ENCODE measurements at regions not wholly inside any gene's neighbourhood (a gene's known extent, or its start where the extent isn't known, plus 50 kb on each side); places are given as distances from the start of the nearest gene placed in this dataset.

DNA sequence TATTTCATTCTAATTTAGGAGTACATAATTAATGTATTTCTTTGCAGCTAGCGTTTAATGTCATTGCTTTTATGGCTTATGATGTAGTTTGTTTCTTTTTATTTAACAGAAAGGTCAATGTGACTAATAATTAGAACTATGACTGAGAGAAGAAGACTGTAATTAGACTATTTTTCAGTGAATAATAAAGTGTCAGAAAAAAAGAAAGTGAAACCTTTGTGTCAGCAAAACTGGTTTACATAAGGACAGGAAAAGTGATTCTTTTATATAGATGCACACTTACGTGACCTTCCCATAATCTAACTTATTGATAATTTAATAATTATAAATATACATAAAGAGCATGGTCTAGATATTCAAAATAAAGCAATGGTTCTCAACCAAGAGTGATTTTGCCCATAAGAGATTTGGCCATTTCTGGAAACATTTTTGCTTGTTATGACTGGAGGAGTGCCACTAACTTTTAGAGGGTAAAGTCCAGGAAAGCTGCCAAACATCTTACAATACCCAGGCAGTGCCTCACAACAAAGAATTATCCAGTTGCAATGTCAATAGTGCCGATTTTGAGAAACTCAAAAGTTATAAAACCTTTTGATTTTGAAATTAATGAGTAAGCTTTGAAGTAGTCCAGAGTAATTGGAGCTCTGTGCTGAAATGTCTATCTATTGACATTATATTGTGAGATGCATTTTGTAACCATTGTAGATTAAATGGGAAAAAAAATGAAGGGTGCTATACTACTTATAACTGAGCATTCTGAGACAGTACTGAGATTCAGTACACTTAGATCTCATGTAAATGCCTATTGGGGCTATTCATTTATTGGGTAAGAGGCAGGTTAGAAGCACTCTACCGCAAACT lies 227.1 kb downstream of the C12orf50 start:
- Histone ChIP-seq H3K4me3 (ENCODE audit: low read depth, low read length) (no peak overlapping the region), H3K36me3 (ENCODE audit: control insufficient read depth, insufficient read depth, low read length) (no peaks in the 10 kb centered on the region), H3K27me3 (ENCODE audit: control insufficient read depth, insufficient read depth, low read length) (no peaks in the 10 kb centered on the region)
- no peak for DNase-seq (ENCODE audit: low read depth)
- no peak for TF ChIP-seq CTCF (IDR thresholded peaks at IDR 0.05; ENCODE audit: insufficient read depth, low read length, poor library complexity, severe bottlenecking)

GRCh38 chr12:87796961-87797516 lies 232.2 kb downstream of the C12orf50 start:
- no peak for TF ChIP-seq CTCF (IDR thresholded peaks at IDR 0.05; ENCODE audit: insufficient read depth, low read length, poor library complexity, severe bottlenecking)
- H3K27me3 ChIP-seq (ENCODE audit: control insufficient read depth, insufficient read depth, low read length) = no peaks in the 10 kb centered on the region

DNA sequence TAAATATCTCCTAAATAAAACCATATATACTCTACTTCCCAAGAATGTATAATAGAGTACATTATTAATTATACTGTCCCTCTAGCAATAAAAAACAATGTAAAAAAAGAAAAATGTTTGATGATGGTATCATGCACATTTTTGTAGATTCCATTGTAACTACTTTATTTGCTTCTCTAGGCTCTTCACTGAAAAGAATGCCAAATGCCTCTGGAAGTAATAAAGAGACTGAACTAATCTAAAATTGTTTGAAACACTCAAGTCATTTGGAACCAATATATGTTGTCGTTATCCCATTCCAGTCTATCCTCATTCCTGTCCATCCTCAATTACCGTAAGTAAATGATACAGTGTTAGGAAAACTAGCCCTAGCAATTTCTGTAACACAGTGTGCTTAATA lies 233.6 kb downstream of the C12orf50 start:
- Histone ChIP-seq H3K36me3 (ENCODE audit: control insufficient read depth, insufficient read depth, low read length) (no peaks in the 10 kb centered on the region), H3K27me3 (ENCODE audit: control insufficient read depth, insufficient read depth, low read length) (no peaks in the 10 kb centered on the region), H3K4me3 (ENCODE audit: low read depth, low read length) (no peak overlapping the region)
- TF ChIP-seq CTCF (IDR thresholded peaks at IDR 0.05; ENCODE audit: insufficient read depth, low read length, poor library complexity, severe bottlenecking) = no peak
- DNase-seq (ENCODE audit: low read depth) = no peak

More at GRCh38 chr12:87796961-87797516, 232.2 kb downstream of the C12orf50 start:
- H3K36me3 ChIP-seq (ENCODE audit: control insufficient read depth, insufficient read depth, low read length) = no peaks in the 10 kb centered on the region
- H3K4me3 ChIP-seq (ENCODE audit: low read depth, low read length) = no peak overlapping the region
- no peak for DNase-seq (ENCODE audit: low read depth)

DNA sequence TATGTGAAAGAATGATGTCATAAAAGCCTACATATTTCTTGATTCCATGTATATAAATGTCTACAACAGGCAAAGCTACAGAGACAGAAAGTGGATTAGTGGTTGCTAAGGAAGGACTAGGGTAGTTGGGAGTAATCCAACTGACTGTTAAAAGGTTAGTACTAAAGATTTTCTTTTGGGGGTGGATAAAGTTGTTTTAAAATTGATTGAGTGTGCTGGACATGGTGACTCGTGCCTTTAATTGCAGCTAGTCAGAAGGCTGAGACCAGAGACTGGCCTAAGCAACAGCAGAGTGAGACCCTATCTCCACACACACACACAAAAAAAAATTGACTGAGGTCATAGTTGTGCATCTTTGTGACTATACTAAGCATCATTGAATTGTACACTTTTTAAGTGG lies 234.3 kb downstream of the C12orf50 start:
- H3K27me3 ChIP-seq (ENCODE audit: control insufficient read depth, insufficient read depth, low read length) = no peaks in the 10 kb centered on the region
- TF ChIP-seq CTCF (IDR thresholded peaks at IDR 0.05; ENCODE audit: insufficient read depth, low read length, poor library complexity, severe bottlenecking) = no peak
- no peak for DNase-seq (ENCODE audit: low read depth)
- no peak overlapping the region for H3K4me3 ChIP-seq (ENCODE audit: low read depth, low read length)
- no peaks in the 10 kb centered on the region for H3K36me3 ChIP-seq (ENCODE audit: control insufficient read depth, insufficient read depth, low read length)

DNA sequence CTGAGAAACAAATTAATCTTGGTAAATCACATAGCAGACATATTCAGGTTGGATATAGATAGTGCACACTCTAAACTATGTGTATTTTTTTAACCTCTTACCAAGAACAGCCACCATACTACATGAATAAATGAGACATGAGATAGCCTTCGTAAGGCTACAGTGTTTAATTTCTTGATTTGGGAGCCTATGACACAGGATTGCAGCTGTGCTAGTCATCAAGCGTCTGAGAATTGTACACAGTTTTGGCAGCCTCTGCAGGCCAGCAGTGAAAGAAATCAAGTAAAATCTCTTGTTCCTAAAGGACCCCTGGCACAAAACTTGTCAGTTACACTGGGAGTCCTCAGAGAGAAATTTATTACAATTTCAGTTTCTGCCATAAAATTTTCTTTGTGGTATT lies 236.1 kb downstream of the C12orf50 start:
- no peak for DNase-seq (ENCODE audit: low read depth)
- Histone ChIP-seq H3K27me3 (ENCODE audit: control insufficient read depth, insufficient read depth, low read length) (no peaks in the 10 kb centered on the region), H3K36me3 (ENCODE audit: control insufficient read depth, insufficient read depth, low read length) (no peaks in the 10 kb centered on the region), H3K4me3 (ENCODE audit: low read depth, low read length) (no peak overlapping the region)
- no peak for TF ChIP-seq CTCF (IDR thresholded peaks at IDR 0.05; ENCODE audit: insufficient read depth, low read length, poor library complexity, severe bottlenecking)
